ENCODE measurements at regions not wholly inside any gene's neighbourhood (a gene's known extent, or its start where the extent isn't known, plus 50 kb on each side); places are given as distances from the start of the nearest gene placed in this dataset.

GRCh38 chr13:63999614-64000305 is 2584.1 kb upstream of the PCDH20 start:
- DNase-seq (ENCODE audit: low read depth in 4 of 4, low spot score in 3 of 4), result no peak

- DNase-seq (ENCODE audit: low read depth in 4 of 4, low spot score in 3 of 4), result no peak
These were observed 2567.7 kb upstream of the PCDH20 start for GRCh38 chr13:63983366-63983765.

GRCh38 chr13:63979951-63980350 is 2564.3 kb upstream of the PCDH20 start:
- DNase-seq (ENCODE audit: low read depth in 4 of 4, low spot score in 3 of 4), result no peak

- no peak for DNase-seq (ENCODE audit: low read depth in 4 of 4, low spot score in 3 of 4)
These were observed 2556.7 kb upstream of the PCDH20 start for GRCh38 chr13:63972328-63972727.

GRCh38 chr13:63954683-63955082 is 2539.0 kb upstream of the PCDH20 start:
- no peak for DNase-seq (ENCODE audit: low read depth in 4 of 4, low spot score in 3 of 4)

- DNase-seq (ENCODE audit: low read depth in 4 of 4, low spot score in 3 of 4), result no peak
These were observed 2532.4 kb upstream of the PCDH20 start for GRCh38 chr13:63948045-63948444.

- no peak for DNase-seq (ENCODE audit: low read depth in 4 of 4, low spot score in 3 of 4)
These were observed 2529.3 kb upstream of the PCDH20 start for GRCh38 chr13:63944911-63945310.

- DNase-seq (ENCODE audit: low read depth in 4 of 4, low spot score in 3 of 4), result no peak
These were observed 2526.7 kb upstream of the PCDH20 start for GRCh38 chr13:63942372-63942771.

- no peak for DNase-seq (ENCODE audit: low read depth in 4 of 4, low spot score in 3 of 4)
These were observed 2523.2 kb upstream of the PCDH20 start for GRCh38 chr13:63938851-63939250.

GRCh38 chr13:63910511-63910910 is 2494.9 kb upstream of the PCDH20 start:
- DNase-seq (ENCODE audit: low read depth in 4 of 4, low spot score in 3 of 4), result no peak

GRCh38 chr13:63909726-63910375 is 2494.2 kb upstream of the PCDH20 start:
- DNase-seq (ENCODE audit: low read depth in 4 of 4, low spot score in 3 of 4), result no peak

GRCh38 chr13:63902141-63902540 is 2486.5 kb upstream of the PCDH20 start:
- no peak for DNase-seq (ENCODE audit: low read depth in 4 of 4, low spot score in 3 of 4)

GRCh38 chr13:63901630-63902029 is 2486.0 kb upstream of the PCDH20 start:
- DNase-seq (ENCODE audit: low read depth in 4 of 4, low spot score in 3 of 4), result no peak

- no peak for DNase-seq (ENCODE audit: low read depth in 4 of 4, low spot score in 3 of 4)
These were observed 2484.8 kb upstream of the PCDH20 start for GRCh38 chr13:63900406-63900805.

- DNase-seq (ENCODE audit: low read depth in 4 of 4, low spot score in 3 of 4), result no peak
These were observed 2480.7 kb upstream of the PCDH20 start for GRCh38 chr13:63896321-63896720.

GRCh38 chr13:63882052-63882451 is 2466.4 kb upstream of the PCDH20 start:
- DNase-seq (ENCODE audit: low read depth in 4 of 4, low spot score in 3 of 4), result no peak

GRCh38 chr13:63880705-63881104 is 2465.1 kb upstream of the PCDH20 start:
- DNase-seq (ENCODE audit: low read depth in 4 of 4, low spot score in 3 of 4), result no peak

GRCh38 chr13:63873936-63874335 is 2458.3 kb upstream of the PCDH20 start:
- DNase-seq (ENCODE audit: low read depth in 4 of 4, low spot score in 3 of 4), result no peak

GRCh38 chr13:63864171-63864902 is 2448.7 kb upstream of the PCDH20 start:
- DNase-seq (ENCODE audit: low read depth in 4 of 4, low spot score in 3 of 4), result no peak

- DNase-seq (ENCODE audit: low read depth in 4 of 4, low spot score in 3 of 4), result no peak
These were observed 2439.9 kb upstream of the PCDH20 start for GRCh38 chr13:63855457-63856118.

- no peak for DNase-seq (ENCODE audit: low read depth in 4 of 4, low spot score in 3 of 4)
These were observed 2438.2 kb upstream of the PCDH20 start for GRCh38 chr13:63853816-63854215.

All from right renal pelvis (tissue), 4 donors.